Erythroblast (primary cell): ENCODE measurements at regions not wholly inside any gene's neighbourhood (a gene's known extent, or its start where the extent isn't known, plus 50 kb on each side); places are given as distances from the start of the nearest gene placed in this dataset.

Experiments used
- GATA1 ChIP-seq: IDR thresholded peaks from 2 replicates; pipeline ENCODE4 v1.6.1; 2011; ENCODE audit warnings: low read depth, mild to moderate bottlenecking, control low read depth, low read length, moderate library complexity
- POLR2A ChIP-seq: IDR thresholded peaks from 2 replicates; pipeline ENCODE4 v1.6.1; 2011; ENCODE audit warnings: mild to moderate bottlenecking, low read length

DNA sequence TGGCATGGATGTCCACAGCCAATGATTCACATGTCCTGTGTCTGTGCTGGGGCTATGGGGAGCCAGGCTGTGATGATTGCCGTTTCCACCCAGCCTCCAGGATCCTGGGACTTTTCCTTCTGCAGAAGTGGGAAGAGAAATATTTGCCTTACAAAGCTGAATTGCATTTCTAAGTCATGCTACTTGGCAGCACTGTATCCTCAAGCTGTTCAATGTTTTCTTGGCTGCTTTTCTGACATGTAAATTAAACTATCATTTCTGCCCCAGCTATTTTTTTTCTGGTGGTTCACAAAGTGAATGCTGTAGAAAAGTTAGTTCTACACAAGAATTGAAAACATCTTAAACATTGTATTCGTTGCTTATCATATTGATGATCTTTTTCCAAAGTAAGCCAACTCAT is 51.9 kb upstream of the TCERG1L start:
- TF ChIP-seq POLR2A (no peak), GATA1 (no peak)
